SHP77 (cell line): ENCODE measurements at regions not wholly inside any gene's neighbourhood (a gene's known extent, or its start where the extent isn't known, plus 50 kb on each side); places are given as distances from the start of the nearest gene placed in this dataset.

ENCODE experiments used
- DNase-seq, 2 experiments: peaks; one replicate each; lab custom pipeline; 2025; lab: John Stamatoyannopoulos, UW

- no peak for DNase-seq
These were observed 50.2 kb upstream of the DAB2IP start for GRCh38 chr9:121601194-121601593.
